Upper lobe of left lung (tissue), 6 donors: ENCODE measurements at regions not wholly inside any gene's neighbourhood (a gene's known extent, or its start where the extent isn't known, plus 50 kb on each side); places are given as distances from the start of the nearest gene placed in this dataset.

Experiments
- ATAC-seq, 2 donors: fragments of 200-7000 bp; cut with Tn5 transposase; one replicate each; pipeline ENCODE4 v1.9.1; 2022; ENCODE audit warnings: mild to moderate bottlenecking in 2 of 2, moderate library complexity in 2 of 2; ENCODE audit not compliant: low FRiP score in 2 of 2
- DNase-seq, 2 donors: peaks; one replicate each; pipeline ENCODE4 v3.0.0-alpha.2; 2019 to 2020
- H3K27ac ChIP-seq, 4 donors: fragments of 200-600 bp; sonication (generic); one replicate each; pipeline ENCODE4 v1.5.1; 2016 to 2019
- H3K27me3 ChIP-seq, 4 donors: fragments of 200-600 bp; sonication (generic); one replicate each; pipeline ENCODE4 v1.5.1; 2017 to 2019
- H3K36me3 ChIP-seq, 4 donors: fragments of 200-600 bp; sonication (generic); one replicate each; pipeline ENCODE4 v1.5.1; 2016 to 2019
- H3K4me1 ChIP-seq, 4 donors: fragments of 200-600 bp; sonication (generic); one replicate each; pipeline ENCODE4 v1.5.1; 2018 to 2019
- H3K4me3 ChIP-seq, 4 donors: fragments of 200-600 bp; sonication (generic); one replicate each; pipeline ENCODE4 v1.5.1; 2017 to 2019; ENCODE audit warnings: mild to moderate bottlenecking in 2 of 4, moderate library complexity in 1 of 4
- H3K9me3 ChIP-seq, 4 donors: fragments of 200-600 bp; sonication (generic); one replicate each; pipeline ENCODE4 v1.5.1; 2018 to 2019
- CTCF ChIP-seq, 6 experiments: fragments of 450-650 bp in 4 of 6; fragments of 200-600 bp in 2 of 6; sonication (generic) in 2 of 6; IDR thresholded peaks; one replicate each; pipeline ENCODE4 v1.5.1; 2016 to 2019; ENCODE audit warnings: antibody characterized with exemption in 6 of 6
- EP300 ChIP-seq, 4 donors: sonication (generic); formaldehyde crosslinking; IDR thresholded peaks; one replicate each; pipeline ENCODE4 v1.5.1; 2017; ENCODE audit warnings: antibody characterized with exemption in 4 of 4, control low read depth in 2 of 4
- POLR2A ChIP-seq, 4 donors: fragments of 450-650 bp; IDR thresholded peaks; one replicate each; pipeline ENCODE4 v1.5.1; 2016 to 2017; ENCODE audit warnings: antibody characterized with exemption in 4 of 4, mild to moderate bottlenecking in 2 of 4
- POLR2AphosphoS5 ChIP-seq, 2 donors: sonication (generic); formaldehyde crosslinking; IDR thresholded peaks; one replicate each; pipeline ENCODE4 v1.5.1; 2017; ENCODE audit warnings: antibody characterized with exemption in 2 of 2
- WGBS, 2 donors: methylation state at CpG; one replicate each; pipeline ENCODE4 v1.1.5; 2017 to 2018; 5-methylcytosine and 5-hydroxymethylcytosine counted together
- donor health status: DM: no; HTN: no; CAD: no; lungs with moderate emphysema.
- donor health status: DM: no; HTN: yes; CAD: no; lungs with severe emphysema.

GRCh38 chr4:165600959-165601683 is 222.3 kb downstream of the CPE start:
- no peak for ATAC-seq

GRCh38 chr4:165602621-165603020 is 223.8 kb downstream of the CPE start:
- DNase-seq (no peak), ATAC-seq (no peak)
- H3K36me3 ChIP-seq, result no peaks in the 10 kb centered on the region
- TF ChIP-seq POLR2A (IDR thresholded peaks at IDR 0.05) (no peak), POLR2AphosphoS5 (IDR thresholded peaks at IDR 0.05) (no peak), CTCF (IDR thresholded peaks at IDR 0.05) (no peak), EP300 (IDR thresholded peaks at IDR 0.05) (no peak)
- no peak overlapping the region for H3K27ac ChIP-seq
- no peaks in the 10 kb centered on the region for H3K4me1 ChIP-seq
- WGBS, 2 donors, result 56 to 63% methylated on average over 4 of the region's 4 CpGs
- no peaks in the 10 kb centered on the region for H3K27me3 ChIP-seq
- no peak overlapping the region for H3K4me3 ChIP-seq
- no peaks in the 10 kb centered on the region for H3K9me3 ChIP-seq

More at GRCh38 chr4:165600959-165601683, 222.3 kb downstream of the CPE start:
- H3K36me3 ChIP-seq, result no peaks in the 10 kb centered on the region
- H3K4me3 ChIP-seq, result no peak overlapping the region
- no peaks in the 10 kb centered on the region for H3K4me1 ChIP-seq
- TF ChIP-seq EP300 (IDR thresholded peaks at IDR 0.05) (no peak), POLR2AphosphoS5 (IDR thresholded peaks at IDR 0.05) (no peak), CTCF (IDR thresholded peaks at IDR 0.05) (no peak), POLR2A (IDR thresholded peaks at IDR 0.05) (no peak)
- no peak for DNase-seq
- WGBS, 2 donors, result 48 to 64% methylated on average over 4 of the region's 4 CpGs
- no peak overlapping the region for H3K27ac ChIP-seq
- H3K27me3 ChIP-seq, result no peaks in the 10 kb centered on the region
- no peaks in the 10 kb centered on the region for H3K9me3 ChIP-seq

- TF ChIP-seq POLR2AphosphoS5 (IDR thresholded peaks at IDR 0.05) (no peak), EP300 (IDR thresholded peaks at IDR 0.05) (no peak), POLR2A (IDR thresholded peaks at IDR 0.05) (no peak), CTCF (IDR thresholded peaks at IDR 0.05) (no peak)
- Histone ChIP-seq H3K9me3 (no peaks in the 10 kb centered on the region), H3K4me1 (no peaks in the 10 kb centered on the region), H3K27me3 (no peaks in the 10 kb centered on the region), H3K4me3 (no peak overlapping the region), H3K36me3 (no peaks in the 10 kb centered on the region), H3K27ac (no peak overlapping the region)
- DNase-seq (no peak), ATAC-seq (no peak)
- WGBS, 2 donors, result 76 to 88% methylated on average over 2 of the region's 2 CpGs
Measured at GRCh38 chr4:165604181-165604580, 225.4 kb downstream of the CPE start.

- no peak for TF ChIP-seq CTCF (IDR thresholded peaks at IDR 0.05)
- TF ChIP-seq EP300 (IDR thresholded peaks at IDR 0.05), result no peak
- TF ChIP-seq POLR2AphosphoS5 (IDR thresholded peaks at IDR 0.05), result no peak
- no peak for TF ChIP-seq POLR2A (IDR thresholded peaks at IDR 0.05)
- 58 to 80% methylated on average over 1 of the region's 1 CpG for WGBS, 2 donors
Measured at GRCh38 chr4:165605811-165606210, 227.0 kb downstream of the CPE start.

More at GRCh38 chr4:165605811-165606210, 227.0 kb downstream of the CPE start:
- H3K27ac ChIP-seq, result no peak overlapping the region
- no peaks in the 10 kb centered on the region for H3K9me3 ChIP-seq
- DNase-seq (no peak), ATAC-seq (no peak)
- H3K27me3 ChIP-seq, result no peaks in the 10 kb centered on the region
- H3K36me3 ChIP-seq, result no peaks in the 10 kb centered on the region
- H3K4me1 ChIP-seq, result no peaks in the 10 kb centered on the region
- H3K4me3 ChIP-seq, result no peak overlapping the region
